Coronary artery (tissue), 2 donors: ENCODE measurements at regions not wholly inside any gene's neighbourhood (a gene's known extent, or its start where the extent isn't known, plus 50 kb on each side); places are given as distances from the start of the nearest gene placed in this dataset.
"Not testable (repeated sequence)": the region's sequence is repeated elsewhere in the genome, so short reads cannot be mapped to it uniquely, and the experiment has no call there.

Experiments
- DNase-seq: peaks from one replicate; pipeline ENCODE4 v3.0.0-alpha.2; 2017; ENCODE audit warnings: low spot score
- H3K27ac ChIP-seq, 2 donors: fragments of 200-600 bp; sonication (generic); one replicate each; pipeline ENCODE4 v1.5.1; 2016 to 2019
- H3K4me3 ChIP-seq: fragments of 200-600 bp; sonication (generic); 2 replicates; pipeline ENCODE4 v1.5.1; 2016; ENCODE audit warnings: mild to moderate bottlenecking, moderate library complexity
- TF ChIP-seq, protein P1 (sequence below): fragments of 200-600 bp; sonication (generic); IDR thresholded peaks from one replicate; pipeline ENCODE4 v1.5.1; 2019; ENCODE audit warnings: antibody characterized with exemption

DNA sequence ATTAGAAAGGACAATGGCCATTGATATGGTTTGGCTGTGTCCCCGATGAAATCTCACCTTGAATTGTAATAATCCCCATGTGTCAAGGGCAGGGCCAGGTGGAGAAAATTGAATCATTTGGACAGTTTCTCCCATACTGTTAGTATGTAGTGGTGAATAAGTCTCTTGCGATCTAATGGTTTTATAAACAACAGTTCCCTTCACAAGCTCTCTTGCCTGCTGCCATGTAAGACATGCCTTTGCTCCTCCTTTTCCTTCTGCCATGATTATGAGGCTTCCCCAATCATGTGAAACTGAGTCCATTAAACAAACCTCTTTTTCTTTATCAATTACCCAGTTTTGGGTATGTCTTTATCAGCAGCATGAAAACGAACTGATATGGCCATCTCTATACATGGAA, 302.7 kb downstream of the SFMBT2 start:
- DNase-seq: no peak
- TF ChIP-seq, protein P1, sequence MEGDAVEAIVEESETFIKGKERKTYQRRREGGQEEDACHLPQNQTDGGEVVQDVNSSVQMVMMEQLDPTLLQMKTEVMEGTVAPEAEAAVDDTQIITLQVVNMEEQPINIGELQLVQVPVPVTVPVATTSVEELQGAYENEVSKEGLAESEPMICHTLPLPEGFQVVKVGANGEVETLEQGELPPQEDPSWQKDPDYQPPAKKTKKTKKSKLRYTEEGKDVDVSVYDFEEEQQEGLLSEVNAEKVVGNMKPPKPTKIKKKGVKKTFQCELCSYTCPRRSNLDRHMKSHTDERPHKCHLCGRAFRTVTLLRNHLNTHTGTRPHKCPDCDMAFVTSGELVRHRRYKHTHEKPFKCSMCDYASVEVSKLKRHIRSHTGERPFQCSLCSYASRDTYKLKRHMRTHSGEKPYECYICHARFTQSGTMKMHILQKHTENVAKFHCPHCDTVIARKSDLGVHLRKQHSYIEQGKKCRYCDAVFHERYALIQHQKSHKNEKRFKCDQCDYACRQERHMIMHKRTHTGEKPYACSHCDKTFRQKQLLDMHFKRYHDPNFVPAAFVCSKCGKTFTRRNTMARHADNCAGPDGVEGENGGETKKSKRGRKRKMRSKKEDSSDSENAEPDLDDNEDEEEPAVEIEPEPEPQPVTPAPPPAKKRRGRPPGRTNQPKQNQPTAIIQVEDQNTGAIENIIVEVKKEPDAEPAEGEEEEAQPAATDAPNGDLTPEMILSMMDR: no peak
- Histone ChIP-seq H3K27ac (no peak overlapping the region), H3K4me3 (no peak overlapping the region)

DNA sequence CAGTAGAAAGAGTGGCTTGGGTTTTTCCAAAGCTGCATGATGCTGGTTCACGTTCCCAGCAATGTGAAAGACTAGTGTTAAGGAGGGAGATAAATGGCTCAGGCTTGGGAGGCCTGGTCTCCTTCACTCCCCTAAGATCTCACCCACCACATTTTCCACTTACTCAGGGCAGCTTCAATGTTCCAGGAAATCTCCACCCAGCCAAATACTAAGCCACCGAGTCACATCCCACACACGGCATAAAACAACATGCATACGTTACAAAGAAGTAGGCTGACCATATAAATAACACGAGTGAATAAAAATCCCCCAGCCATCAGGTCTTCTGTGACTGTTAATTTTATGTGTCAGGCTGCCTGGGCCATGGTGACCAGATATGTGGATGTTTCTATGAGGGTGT, 303.5 kb downstream of the SFMBT2 start:
- DNase-seq: no peak
- H3K4me3 ChIP-seq: no peak overlapping the region
- TF ChIP-seq, protein P1: no peak
- no peak overlapping the region for H3K27ac ChIP-seq

DNA sequence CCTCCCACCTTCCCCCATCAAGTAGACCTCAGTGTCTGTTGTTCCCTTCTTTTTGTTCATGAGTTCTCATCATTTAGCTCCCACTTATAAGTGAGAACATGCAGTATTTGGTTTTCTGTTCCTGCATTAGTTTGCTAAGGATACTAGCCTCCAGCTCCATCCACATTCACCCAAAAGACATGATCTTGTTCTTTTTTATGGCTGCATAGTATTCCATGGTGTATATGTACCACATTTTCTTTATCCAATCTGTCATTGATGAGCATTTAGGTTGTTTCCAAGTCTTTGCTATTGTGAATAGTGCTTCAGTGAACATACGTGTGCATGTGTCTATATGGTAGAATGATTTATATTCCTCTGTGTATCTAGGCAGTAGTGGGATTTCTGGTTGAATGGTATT, 306.5 kb downstream of the SFMBT2 start:
- not testable (repeated sequence) for H3K4me3 ChIP-seq, DNase-seq, H3K27ac ChIP-seq

DNA sequence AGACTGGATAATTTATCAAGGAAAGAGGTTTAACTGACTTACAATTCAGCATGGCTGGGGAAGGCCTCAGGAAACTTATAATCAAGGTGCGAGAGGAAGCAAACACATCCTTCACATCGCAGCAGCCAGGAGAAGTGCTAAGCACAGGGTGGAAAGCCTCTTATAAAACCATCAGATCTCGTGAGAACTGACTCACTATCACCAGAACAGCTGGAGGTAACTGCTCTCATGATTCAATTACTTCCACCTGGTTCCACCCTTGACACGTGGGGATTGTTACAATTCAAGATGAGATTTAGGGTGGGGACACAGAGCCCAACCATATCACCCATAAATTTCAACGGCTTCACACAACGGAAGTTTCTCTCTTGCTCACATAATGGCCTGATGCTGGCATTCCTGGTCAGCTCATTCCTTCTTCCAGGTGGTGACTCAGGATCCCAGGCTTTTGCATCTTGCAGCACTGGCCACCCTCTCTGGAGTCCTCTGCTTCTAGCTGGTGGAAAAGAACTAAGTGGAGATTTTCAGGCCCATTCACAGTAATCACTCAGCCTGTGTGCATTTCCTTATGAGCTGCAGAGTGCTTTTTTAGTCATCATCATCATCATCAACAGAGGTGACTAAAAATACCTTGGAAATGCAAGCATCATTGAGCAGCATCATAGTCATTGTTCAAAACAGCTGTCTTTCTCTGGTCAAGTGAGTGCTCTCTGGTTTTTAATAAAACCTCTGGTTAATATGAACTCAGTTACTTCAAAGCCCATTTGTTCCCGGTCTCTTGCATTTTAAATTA, 308.1 kb downstream of the SFMBT2 start:
- no peak overlapping the region for H3K4me3 ChIP-seq
- no peak overlapping the region for H3K27ac ChIP-seq
- TF ChIP-seq, protein P1: no peak
- DNase-seq: no peak

DNA sequence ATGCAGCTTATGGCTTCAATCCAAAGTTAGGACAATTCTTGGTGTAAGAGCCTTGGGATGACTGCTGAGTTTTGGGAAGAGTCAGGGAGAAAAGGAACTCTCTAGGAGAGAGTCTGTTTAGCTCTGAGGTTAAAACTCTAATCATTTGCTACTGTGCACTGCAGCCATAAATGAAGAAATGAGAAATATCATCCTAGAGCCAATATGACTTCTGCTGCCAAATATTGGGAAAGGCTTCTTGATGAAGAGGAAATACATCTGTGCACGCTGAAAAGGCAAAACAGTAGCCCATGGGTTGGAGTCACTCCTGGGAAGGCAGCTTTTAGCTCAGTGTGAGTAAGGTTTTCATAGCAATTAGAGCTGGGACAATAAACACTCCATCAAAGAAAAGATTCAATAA, 308.8 kb downstream of the SFMBT2 start:
- TF ChIP-seq, protein P1: no peak
- no peak overlapping the region for H3K27ac ChIP-seq
- DNase-seq: no peak
- no peak overlapping the region for H3K4me3 ChIP-seq

DNA sequence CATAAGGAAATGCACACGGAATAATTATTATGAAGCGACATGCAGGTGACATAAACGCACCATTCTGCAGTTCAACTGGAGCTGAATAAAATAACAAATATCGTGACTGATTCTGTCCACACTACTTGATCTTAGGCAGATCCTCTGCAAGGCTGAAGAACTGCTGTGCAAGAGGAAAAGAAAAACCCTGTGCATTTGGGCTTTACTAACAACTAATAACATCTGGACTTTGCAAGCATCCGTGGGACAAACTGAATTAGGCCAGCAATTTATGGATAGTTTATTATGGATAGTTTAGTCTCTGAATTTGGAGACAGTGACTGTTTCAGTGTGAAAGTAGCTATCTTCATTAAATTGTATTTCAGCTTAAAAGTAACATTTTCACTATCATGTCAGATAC, 309.4 kb downstream of the SFMBT2 start:
- TF ChIP-seq, protein P1: no peak
- Histone ChIP-seq H3K4me3 (no peak overlapping the region), H3K27ac (no peak overlapping the region)
- no peak for DNase-seq

DNA sequence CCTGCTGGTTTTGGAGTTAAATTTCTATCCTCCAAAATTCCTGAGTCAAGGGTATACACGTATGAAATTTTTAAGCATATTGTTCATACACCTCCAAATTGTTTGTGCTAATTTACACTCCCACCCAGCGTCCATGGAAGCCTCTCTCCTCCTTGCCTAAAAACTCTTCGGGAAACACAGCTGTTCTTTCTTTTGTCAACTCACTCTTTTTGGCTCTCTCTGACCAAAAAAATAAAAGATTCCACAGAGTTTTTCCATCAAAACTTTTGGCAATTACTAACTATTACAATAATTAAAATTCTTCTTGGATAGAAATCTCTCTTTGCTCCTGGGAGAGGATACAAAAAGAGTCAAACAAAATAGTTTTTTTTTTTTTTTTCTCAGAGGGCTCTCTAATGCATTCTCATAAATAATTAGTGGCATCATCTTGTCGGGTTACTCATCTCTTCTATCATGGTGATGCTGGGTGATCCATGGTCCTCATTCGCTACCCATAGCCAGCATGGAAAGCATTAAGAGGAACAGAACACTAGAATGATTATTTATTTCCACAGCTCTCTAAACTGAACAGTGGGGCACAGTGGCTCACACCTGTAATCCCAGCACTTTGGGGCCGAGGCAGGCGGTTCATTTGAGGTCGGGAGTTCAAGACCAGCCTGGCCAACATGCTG, 310.7 kb downstream of the SFMBT2 start:
- no peak for DNase-seq
- no peak overlapping the region for H3K4me3 ChIP-seq
- H3K27ac ChIP-seq: no peak overlapping the region
- TF ChIP-seq, protein P1: no peak
